ENCODE measurements at regions not wholly inside any gene's neighbourhood (a gene's known extent, or its start where the extent isn't known, plus 50 kb on each side); places are given as distances from the start of the nearest gene placed in this dataset.

DNA sequence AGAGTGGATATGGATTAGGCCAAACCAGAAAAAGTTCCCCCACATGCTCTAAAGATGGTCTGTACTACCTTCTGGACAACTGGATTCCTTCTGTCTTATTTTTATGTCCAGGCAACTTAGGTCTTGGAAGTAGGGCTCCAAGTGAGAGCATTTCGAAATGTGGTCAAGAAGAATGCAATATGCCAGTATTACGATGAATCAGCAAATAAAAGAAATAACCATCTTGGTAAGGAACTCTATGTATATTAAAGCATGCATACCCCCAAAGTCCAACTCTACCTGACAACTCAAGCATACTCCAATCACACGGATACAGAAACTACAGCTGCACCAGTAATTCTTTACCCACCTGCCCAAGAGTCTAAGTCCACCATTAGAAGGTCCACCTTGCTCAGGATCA lies 234.5 kb downstream of the HNRNPD start:
- no peak overlapping the region for H3K9ac ChIP-seq (ENCODE audit: low read length)
- H3F3A ChIP-seq (ENCODE audit: insufficient read depth, low read length) = no peaks in the 10 kb centered on the region
- no peaks in the 10 kb centered on the region for H3K27me3 ChIP-seq (ENCODE audit: insufficient read depth, low read length)

GRCh38 chr4:82138374-82138773 lies 235.4 kb downstream of the HNRNPD start:
- H3K36me3 ChIP-seq (ENCODE audit: insufficient read depth, low read length) = no peaks in the 10 kb centered on the region
- H3K27me3 ChIP-seq (ENCODE audit: insufficient read depth, low read length) = no peaks in the 10 kb centered on the region
- no peaks in the 10 kb centered on the region for H3K9me2 ChIP-seq (ENCODE audit: low read depth, low read length)
- no peak overlapping the region for H3K4me3 ChIP-seq (ENCODE audit: low read depth, low read length, poor library complexity, severe bottlenecking)
- H3K9ac ChIP-seq (ENCODE audit: low read length) = no peak overlapping the region
- H2AFZ ChIP-seq (ENCODE audit: low read length) = no peak overlapping the region
- no peaks in the 10 kb centered on the region for H4K20me1 ChIP-seq (ENCODE audit: insufficient read depth, low read length)
- no peaks in the 10 kb centered on the region for H3K9me3 ChIP-seq (ENCODE audit: low read length)
- no peaks in the 10 kb centered on the region for H3K79me2 ChIP-seq (ENCODE audit: insufficient read depth, low read length)
- H3K27ac ChIP-seq (ENCODE audit: low read depth, low read length, poor library complexity, severe bottlenecking) = no peak overlapping the region
- H3K4me2 ChIP-seq (ENCODE audit: low read length) = no peak overlapping the region
- no peak for TF ChIP-seq EZH2 (IDR thresholded peaks at IDR 0.05; ENCODE audit: borderline replicate concordance, low read length)
- TF ChIP-seq, protein P1, sequence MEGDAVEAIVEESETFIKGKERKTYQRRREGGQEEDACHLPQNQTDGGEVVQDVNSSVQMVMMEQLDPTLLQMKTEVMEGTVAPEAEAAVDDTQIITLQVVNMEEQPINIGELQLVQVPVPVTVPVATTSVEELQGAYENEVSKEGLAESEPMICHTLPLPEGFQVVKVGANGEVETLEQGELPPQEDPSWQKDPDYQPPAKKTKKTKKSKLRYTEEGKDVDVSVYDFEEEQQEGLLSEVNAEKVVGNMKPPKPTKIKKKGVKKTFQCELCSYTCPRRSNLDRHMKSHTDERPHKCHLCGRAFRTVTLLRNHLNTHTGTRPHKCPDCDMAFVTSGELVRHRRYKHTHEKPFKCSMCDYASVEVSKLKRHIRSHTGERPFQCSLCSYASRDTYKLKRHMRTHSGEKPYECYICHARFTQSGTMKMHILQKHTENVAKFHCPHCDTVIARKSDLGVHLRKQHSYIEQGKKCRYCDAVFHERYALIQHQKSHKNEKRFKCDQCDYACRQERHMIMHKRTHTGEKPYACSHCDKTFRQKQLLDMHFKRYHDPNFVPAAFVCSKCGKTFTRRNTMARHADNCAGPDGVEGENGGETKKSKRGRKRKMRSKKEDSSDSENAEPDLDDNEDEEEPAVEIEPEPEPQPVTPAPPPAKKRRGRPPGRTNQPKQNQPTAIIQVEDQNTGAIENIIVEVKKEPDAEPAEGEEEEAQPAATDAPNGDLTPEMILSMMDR (IDR thresholded peaks at IDR 0.05; ENCODE audit: low read length) = no peak
- H3K4me1 ChIP-seq (ENCODE audit: insufficient read depth, low read length, severe bottlenecking) = no peaks in the 10 kb centered on the region
- H3F3A ChIP-seq (ENCODE audit: insufficient read depth, low read length) = no peaks in the 10 kb centered on the region

More for the DNA sequence above, 234.5 kb downstream of the HNRNPD start:
- Histone ChIP-seq H3K79me2 (ENCODE audit: insufficient read depth, low read length) (no peaks in the 10 kb centered on the region), H2AFZ (ENCODE audit: low read length) (no peak overlapping the region), H4K20me1 (ENCODE audit: insufficient read depth, low read length) (no peaks in the 10 kb centered on the region), H3K4me3 (ENCODE audit: low read depth, low read length, poor library complexity, severe bottlenecking) (no peak overlapping the region), H3K4me1 (ENCODE audit: insufficient read depth, low read length, severe bottlenecking) (no peaks in the 10 kb centered on the region), H3K4me2 (ENCODE audit: low read length) (no peak overlapping the region), H3K36me3 (ENCODE audit: insufficient read depth, low read length) (no peaks in the 10 kb centered on the region), H3K9me2 (ENCODE audit: low read depth, low read length) (no peaks in the 10 kb centered on the region), H3K9me3 (ENCODE audit: low read length) (no peaks in the 10 kb centered on the region), H3K27ac (ENCODE audit: low read depth, low read length, poor library complexity, severe bottlenecking) (no peak overlapping the region)
- no peak for TF ChIP-seq EZH2 (IDR thresholded peaks at IDR 0.05; ENCODE audit: borderline replicate concordance, low read length)
- TF ChIP-seq, protein P1 (IDR thresholded peaks at IDR 0.05; ENCODE audit: low read length) = no peak

DNA sequence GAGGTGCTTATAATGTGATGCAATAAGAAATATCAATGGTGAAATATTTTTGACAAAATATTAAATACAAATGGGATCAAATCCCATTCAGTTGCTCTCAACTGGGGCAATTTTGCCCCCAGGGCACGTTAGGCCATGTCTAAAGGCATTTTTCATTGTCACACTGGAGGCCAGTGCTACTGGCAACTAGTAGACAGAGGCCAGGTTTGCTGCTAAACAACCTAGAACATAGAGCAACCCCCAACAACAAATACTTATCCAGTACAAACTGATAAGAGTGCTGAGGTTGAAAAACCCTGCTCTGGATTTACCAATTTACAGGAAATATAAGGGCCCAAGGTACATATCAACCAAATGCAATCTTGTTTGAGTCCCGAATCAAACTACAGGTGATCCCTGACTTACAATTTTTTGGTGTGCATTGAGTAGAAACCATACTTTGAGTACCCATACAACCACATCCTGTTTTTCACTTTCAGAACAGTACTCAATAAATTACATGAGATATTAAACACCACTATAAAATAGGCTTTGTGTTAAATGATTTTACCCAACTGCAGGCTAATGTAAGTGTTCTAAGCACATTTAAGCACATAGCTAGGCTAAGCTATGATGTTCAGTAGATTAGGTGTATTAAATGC lies 237.5 kb downstream of the HNRNPD start:
- no peak overlapping the region for H3K4me2 ChIP-seq (ENCODE audit: low read length)
- no peak for TF ChIP-seq EZH2 (IDR thresholded peaks at IDR 0.05; ENCODE audit: borderline replicate concordance, low read length)
- TF ChIP-seq, protein P1 (IDR thresholded peaks at IDR 0.05; ENCODE audit: low read length) = no peak
- H3K79me2 ChIP-seq (ENCODE audit: insufficient read depth, low read length) = no peaks in the 10 kb centered on the region
- H3K27me3 ChIP-seq (ENCODE audit: insufficient read depth, low read length) = no peaks in the 10 kb centered on the region
- no peaks in the 10 kb centered on the region for H3K9me2 ChIP-seq (ENCODE audit: low read depth, low read length)
- no peaks in the 10 kb centered on the region for H3K4me1 ChIP-seq (ENCODE audit: insufficient read depth, low read length, severe bottlenecking)
- no peaks in the 10 kb centered on the region for H3K36me3 ChIP-seq (ENCODE audit: insufficient read depth, low read length)
- no peaks in the 10 kb centered on the region for H4K20me1 ChIP-seq (ENCODE audit: insufficient read depth, low read length)
- H2AFZ ChIP-seq (ENCODE audit: low read length) = no peak overlapping the region
- H3K4me3 ChIP-seq (ENCODE audit: low read depth, low read length, poor library complexity, severe bottlenecking) = no peak overlapping the region
- no peaks in the 10 kb centered on the region for H3F3A ChIP-seq (ENCODE audit: insufficient read depth, low read length)
- no peaks in the 10 kb centered on the region for H3K9me3 ChIP-seq (ENCODE audit: low read length)
- H3K9ac ChIP-seq (ENCODE audit: low read length) = no peak overlapping the region
- H3K27ac ChIP-seq (ENCODE audit: low read depth, low read length, poor library complexity, severe bottlenecking) = no peak overlapping the region

Measured in OCI-LY1 (cell line).